ENCODE measurements at regions not wholly inside any gene's neighbourhood (a gene's known extent, or its start where the extent isn't known, plus 50 kb on each side); places are given as distances from the start of the nearest gene placed in this dataset.

DNA sequence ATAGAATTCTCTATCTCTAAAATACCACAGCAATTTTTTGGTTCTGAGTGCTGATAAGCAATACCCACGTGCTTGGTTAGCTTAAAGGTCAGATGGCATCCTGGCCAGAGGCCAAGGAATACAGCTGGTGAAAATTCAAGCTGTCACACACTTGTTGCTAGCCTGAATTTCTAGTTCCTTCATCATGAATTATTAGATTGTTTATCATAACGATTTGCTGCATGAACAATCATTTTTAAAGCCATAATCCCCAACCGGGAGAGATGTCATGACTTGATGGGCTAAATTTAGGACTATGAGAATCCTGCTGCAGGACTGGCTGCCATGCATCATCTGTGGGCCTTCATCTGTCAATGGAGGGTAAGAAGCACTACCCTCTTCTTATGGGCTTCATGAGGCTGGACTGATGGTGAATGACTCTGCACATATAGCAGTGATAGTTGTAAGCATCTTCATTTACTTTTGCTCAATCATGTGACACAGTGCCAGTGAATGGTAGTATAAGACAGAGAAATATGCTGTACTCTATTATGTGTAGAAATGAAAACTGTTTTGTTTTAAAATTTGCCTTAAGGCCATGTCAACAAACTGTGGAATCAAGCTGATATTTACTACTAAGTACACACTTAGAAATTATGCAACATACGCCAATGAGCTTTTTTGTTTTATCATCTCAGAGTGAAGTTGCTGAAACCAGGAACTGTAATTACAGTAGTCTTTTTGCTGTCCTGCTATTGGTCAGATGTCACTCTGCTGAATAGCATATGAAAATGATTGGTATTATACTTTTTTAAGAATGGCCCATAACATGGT is 80.5 kb upstream of the RALGPS2 start:
- TF ChIP-seq, protein P1, sequence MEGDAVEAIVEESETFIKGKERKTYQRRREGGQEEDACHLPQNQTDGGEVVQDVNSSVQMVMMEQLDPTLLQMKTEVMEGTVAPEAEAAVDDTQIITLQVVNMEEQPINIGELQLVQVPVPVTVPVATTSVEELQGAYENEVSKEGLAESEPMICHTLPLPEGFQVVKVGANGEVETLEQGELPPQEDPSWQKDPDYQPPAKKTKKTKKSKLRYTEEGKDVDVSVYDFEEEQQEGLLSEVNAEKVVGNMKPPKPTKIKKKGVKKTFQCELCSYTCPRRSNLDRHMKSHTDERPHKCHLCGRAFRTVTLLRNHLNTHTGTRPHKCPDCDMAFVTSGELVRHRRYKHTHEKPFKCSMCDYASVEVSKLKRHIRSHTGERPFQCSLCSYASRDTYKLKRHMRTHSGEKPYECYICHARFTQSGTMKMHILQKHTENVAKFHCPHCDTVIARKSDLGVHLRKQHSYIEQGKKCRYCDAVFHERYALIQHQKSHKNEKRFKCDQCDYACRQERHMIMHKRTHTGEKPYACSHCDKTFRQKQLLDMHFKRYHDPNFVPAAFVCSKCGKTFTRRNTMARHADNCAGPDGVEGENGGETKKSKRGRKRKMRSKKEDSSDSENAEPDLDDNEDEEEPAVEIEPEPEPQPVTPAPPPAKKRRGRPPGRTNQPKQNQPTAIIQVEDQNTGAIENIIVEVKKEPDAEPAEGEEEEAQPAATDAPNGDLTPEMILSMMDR (IDR thresholded peaks at IDR 0.05; ENCODE audit: low read depth, low read length, poor library complexity, severe bottlenecking) = no peak
- no peak for TF ChIP-seq EZH2phosphoT487 (IDR thresholded peaks at IDR 0.05; ENCODE audit: borderline replicate concordance, low read length)
